Transverse colon (tissue), 4 donors: ENCODE measurements at regions not wholly inside any gene's neighbourhood (a gene's known extent, or its start where the extent isn't known, plus 50 kb on each side); places are given as distances from the start of the nearest gene placed in this dataset.

ENCODE experiments used
- CTCF ChIP-seq, 5 experiments: fragments of 200-600 bp in 3 of 5; fragments of 450-650 bp in 2 of 5; sonication (generic) in 3 of 5; IDR thresholded peaks; 1 replicate in 2 of 5; 2 replicates in 3 of 5; pipeline ENCODE4 v1.5.1; 2016 to 2017; ENCODE audit warnings: antibody characterized with exemption in 5 of 5, inconsistent platforms in 3 of 5, mild to moderate bottlenecking in 2 of 5, moderate library complexity in 1 of 5
- EP300 ChIP-seq: sonication (generic); formaldehyde crosslinking; IDR thresholded peaks from one replicate; pipeline ENCODE4 v1.6.1; 2017; ENCODE audit warnings: antibody characterized with exemption, low read depth
- POLR2A ChIP-seq: fragments of 450-650 bp; IDR thresholded peaks from one replicate; pipeline ENCODE4 v1.6.1; 2016; ENCODE audit warnings: antibody characterized with exemption, mild to moderate bottlenecking, moderate library complexity
- POLR2AphosphoS5 ChIP-seq, 3 donors: sonication (generic); formaldehyde crosslinking; IDR thresholded peaks; one replicate each; pipeline ENCODE4 v1.6.1; 2016; ENCODE audit warnings: antibody characterized with exemption in 3 of 3

- TF ChIP-seq CTCF (IDR thresholded peaks at IDR 0.05): no peak
- TF ChIP-seq POLR2A: no peak
- TF ChIP-seq POLR2AphosphoS5 (IDR thresholded peaks at IDR 0.05): no peak
- no peak for TF ChIP-seq EP300
Observed at GRCh38 chr6:120447605-120448004, 886.7 kb downstream of the TBC1D32 start.
